GM19468 (cell line): ENCODE measurements at regions not wholly inside any gene's neighbourhood (a gene's known extent, or its start where the extent isn't known, plus 50 kb on each side); places are given as distances from the start of the nearest gene placed in this dataset.
"Not testable (repeated sequence)": the region's sequence is repeated elsewhere in the genome, so short reads cannot be mapped to it uniquely, and the experiment has no call there.

Experiments used
- ATAC-seq: cut with Tn5 transposase; IDR thresholded peaks from one replicate; pipeline ENCODE4 v1.9.1; 2021; ENCODE audit warnings: mild to moderate bottlenecking, moderate library complexity, moderate number of reproducible peaks; ENCODE audit not compliant: unreplicated experiment; ENCODE audit errors: extremely low read depth

GRCh38 chr5:92963800-92964199 is 617.2 kb downstream of the NR2F1-AS1 start:
- no peak for ATAC-seq

DNA sequence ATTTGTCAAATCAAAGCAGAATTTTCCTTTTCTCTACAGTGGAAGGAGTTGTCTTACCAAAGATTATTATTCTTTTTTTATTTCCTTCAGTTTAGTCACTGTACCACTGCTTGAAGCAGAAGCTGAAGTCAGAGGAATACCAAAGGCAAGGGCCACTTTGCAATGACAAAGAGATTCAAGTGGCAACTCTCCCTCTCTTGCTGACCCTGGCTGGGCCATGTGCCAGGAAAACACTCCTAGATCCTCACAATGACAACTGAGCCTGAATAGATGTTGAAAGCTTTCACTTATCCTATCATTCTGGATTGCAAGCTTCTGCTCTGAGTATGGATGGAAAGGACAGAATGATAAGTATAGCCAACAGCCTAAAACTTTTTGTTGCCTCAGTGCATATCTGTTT is 618.3 kb downstream of the NR2F1-AS1 start:
- no peak for ATAC-seq

DNA sequence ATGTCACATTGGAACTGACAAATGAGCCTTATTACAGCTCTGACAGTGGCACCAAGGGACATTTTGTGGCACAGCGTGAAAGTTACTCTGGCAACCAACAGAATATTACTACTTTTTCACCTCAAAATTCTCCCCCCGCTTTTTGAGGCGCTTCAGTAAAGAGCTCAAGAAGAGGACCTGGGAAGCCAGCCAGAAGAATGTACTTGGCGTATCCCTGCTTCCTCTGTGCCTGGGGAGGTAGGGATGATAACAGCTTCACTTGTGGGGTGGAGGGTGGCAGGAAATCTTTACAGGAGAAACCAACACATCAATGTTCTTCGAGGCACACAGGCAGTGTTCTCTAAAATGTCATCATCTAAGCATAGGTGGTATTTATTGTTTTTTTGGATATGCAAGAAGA is 624.1 kb downstream of the NR2F1-AS1 start:
- no peak for ATAC-seq

DNA sequence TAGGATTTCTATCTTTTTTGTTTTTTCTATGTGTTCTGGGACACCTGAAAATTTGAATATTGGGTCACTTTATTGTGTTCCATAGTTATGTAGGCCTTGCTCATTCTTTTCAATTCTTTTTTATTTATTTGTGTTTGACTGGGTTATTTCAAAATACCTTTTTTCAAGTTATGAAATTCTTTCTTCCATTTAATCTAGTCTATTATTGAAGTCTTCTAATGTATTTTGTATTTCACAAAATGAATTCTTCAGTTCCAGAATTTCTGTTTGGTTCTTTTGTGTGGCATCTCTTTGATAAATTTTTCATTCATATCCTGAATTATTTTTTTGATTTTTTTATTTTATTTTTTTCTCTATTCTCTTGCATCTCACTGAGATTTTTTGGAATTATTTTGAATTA is 628.8 kb downstream of the NR2F1-AS1 start:
- no peak for ATAC-seq

DNA sequence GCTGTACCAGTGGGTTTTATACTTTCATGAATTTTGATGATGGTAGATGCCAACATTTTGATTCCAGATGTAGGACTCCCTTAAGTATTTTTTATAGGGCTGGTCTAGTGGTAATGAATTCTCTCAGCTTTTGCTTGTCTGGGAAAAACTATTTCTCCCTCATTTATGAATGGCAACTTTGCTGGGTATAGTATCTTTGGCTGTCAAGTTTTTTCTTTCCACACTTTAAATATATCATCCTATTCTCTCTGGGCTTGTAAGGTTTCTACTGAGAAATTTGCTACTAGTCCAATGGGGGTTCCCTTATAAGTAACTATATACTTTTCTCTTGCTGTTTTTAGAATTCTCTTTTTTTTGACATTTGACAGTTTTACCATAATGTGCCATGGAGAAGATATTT is 629.3 kb downstream of the NR2F1-AS1 start:
- no peak for ATAC-seq

GRCh38 chr5:92946546-92946945 is 634.5 kb downstream of the NR2F1-AS1 start:
- ATAC-seq: no peak

DNA sequence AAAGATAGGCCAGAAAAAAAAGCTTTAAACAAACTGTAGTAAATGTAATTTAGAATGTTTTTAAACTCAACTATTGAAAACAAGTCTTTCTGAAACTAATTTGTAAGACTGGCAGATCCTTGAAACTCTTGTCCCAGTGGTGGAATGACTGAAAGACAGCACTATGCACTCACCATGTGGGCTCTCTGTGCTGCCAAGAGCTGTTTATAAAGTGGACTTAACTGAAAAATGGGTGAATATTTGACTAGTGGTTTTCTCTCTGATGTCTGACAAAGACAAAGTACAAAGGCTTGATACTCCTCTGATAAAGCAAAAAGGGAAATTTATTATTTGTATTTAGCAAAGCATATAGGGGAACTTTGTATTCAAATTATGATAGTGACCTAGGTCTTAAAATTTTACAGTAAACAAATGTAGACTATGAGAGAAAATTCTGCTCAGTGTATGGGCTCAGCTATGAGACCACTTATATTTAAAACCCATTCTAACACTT is 635.4 kb downstream of the NR2F1-AS1 start:
- no peak for ATAC-seq

DNA sequence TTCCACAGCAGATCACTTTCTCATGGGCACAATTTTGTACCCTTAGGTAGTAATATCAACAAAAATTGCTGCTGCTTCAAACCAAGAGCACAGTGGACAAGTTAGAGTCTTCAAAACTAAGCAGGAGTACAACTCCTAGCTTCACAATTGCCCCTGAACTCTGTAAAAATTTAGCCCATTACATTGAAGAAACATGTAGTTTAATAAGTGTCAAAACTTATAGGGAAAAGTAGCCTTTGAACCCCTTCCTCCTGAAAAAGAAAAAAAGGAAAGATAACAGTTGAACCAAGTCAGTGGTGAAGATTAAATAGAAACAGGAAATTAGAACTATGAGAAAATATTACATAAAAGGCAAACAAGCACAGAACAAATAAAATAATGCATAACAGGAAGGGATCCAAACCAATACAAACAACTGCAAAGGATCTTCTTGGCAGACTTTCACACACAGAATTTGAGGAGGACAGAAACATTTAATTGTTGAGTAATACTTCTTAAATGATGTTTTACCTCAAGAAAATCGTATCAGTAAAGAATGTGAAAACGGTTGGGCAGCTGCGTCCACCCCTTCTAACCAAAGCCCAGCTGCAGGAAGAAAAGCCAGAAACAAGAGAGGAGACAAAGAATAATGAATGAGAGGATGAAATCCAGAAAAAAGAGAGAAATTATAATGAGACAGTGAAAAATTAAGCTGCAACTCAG is 636.0 kb downstream of the NR2F1-AS1 start:
- ATAC-seq: no peak

- ATAC-seq: no peak
These were observed 636.7 kb downstream of the NR2F1-AS1 start for GRCh38 chr5:92944337-92944736.

DNA sequence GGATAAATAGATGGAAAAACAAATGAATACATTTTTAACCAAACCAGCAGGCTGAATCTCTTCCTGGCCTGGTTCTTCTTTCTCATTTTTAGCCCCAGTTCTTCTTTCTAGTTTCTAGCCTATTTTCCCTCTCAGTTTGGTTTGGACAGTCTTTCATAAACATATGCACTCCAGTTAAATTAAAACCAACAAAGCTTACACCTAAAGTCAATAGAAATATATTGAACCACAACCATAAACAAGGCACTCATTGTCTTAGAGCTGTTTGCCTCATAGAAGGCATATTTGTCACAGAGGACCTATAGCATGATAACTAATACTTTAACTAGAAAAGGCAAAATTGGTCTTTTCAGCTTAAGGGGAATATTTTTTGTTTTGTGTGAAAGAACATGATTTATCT is 638.3 kb downstream of the NR2F1-AS1 start:
- ATAC-seq: no peak

DNA sequence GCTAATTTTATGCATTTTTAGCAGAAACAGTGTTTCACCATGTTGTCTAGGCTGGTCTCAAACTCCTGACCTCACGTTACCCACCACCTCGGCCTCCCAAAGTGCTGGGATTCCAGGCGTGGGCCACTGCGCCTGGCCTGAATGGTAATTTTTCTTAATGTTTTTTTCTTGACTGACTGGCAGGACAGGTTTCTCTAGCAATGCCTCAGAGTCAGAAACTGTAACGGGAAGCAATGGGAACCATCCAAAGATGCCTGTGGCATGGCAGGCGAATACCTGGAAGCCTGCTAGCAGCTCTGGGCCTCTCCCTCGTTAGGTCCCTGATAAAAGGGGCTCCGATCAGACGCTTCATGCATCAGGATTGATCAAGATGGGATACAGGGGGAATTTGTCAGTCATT is 639.2 kb downstream of the NR2F1-AS1 start:
- ATAC-seq: no peak

DNA sequence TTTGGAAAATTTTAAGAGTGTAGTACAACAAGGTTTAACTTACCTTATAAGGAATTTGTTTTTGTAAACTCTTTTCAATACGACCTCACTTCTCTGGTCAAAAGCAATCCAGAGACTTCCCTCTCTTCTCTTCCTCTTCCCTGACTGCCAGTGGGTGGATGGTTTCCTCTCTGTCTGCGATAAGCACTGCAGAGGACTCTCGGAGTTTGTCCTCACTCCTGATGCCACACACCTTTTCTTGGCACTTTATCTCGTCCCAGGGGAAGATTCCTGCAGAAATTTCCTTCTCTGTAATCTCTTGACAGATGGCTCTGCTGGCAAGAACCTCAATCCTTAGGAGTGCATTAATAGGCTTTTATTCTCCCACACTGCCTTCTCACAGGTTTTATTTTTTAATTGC is 641.6 kb downstream of the NR2F1-AS1 start:
- ATAC-seq: no peak

GRCh38 chr5:92937396-92937795 is 643.6 kb downstream of the NR2F1-AS1 start:
- ATAC-seq: not testable (repeated sequence)

DNA sequence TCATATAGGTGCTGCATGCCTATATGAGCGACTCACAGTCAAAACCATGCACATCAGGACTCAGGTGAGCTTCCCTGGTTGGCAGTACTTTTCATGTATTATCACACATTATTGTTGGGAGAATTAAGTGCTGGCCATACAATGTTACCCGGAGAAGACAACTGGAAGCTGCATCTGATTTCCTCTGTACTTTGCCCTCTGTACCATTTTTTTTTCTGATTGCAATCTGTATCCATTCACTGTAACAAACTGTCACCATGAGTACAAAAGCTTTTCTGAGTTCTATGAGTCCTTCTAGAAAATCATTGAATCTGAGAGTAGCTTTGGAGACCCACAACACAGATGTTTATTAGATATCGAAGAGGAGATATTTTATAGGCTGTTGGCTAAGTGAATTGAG is 651.0 kb downstream of the NR2F1-AS1 start:
- ATAC-seq: no peak

GRCh38 chr5:92927291-92927778 is 653.7 kb downstream of the NR2F1-AS1 start:
- no peak for ATAC-seq

GRCh38 chr5:92923885-92924284 is 657.1 kb downstream of the NR2F1-AS1 start:
- no peak for ATAC-seq

DNA sequence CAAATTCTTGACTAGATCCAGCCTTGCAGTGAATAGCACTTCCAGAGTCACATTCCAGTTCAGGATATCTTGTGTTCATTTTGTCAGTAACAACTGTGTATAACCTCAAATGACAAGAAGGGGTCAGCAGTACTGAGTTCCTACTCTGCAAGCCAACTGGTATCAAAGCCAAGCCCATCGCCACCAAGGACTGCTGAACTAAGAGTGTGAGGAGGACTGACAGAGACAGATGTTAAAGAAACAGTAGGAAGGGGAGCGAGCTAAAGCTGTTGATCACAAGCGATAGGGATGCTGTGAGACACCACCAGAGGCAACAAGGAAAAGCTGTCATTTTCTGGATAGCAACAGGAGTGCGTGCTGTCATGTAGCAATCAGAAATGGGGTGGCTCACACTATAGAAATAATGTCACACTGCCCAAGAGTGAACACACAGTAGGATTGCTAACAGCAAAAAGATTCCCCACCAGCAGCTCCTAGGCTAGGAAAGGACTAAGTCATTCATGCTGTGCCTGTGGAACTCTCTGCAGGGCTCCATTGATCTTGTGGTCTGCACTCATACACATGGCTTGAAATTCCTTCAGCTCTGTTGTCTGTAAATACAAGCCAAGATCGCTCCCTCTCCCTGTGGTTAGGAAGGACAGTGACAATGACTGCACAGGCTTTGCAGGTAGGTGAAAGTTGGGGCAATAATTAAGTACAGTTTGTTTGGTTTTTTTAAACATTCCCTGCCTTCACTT is 658.6 kb downstream of the NR2F1-AS1 start:
- no peak for ATAC-seq

- no peak for ATAC-seq
These were observed 664.0 kb downstream of the NR2F1-AS1 start for GRCh38 chr5:92917044-92917443.

DNA sequence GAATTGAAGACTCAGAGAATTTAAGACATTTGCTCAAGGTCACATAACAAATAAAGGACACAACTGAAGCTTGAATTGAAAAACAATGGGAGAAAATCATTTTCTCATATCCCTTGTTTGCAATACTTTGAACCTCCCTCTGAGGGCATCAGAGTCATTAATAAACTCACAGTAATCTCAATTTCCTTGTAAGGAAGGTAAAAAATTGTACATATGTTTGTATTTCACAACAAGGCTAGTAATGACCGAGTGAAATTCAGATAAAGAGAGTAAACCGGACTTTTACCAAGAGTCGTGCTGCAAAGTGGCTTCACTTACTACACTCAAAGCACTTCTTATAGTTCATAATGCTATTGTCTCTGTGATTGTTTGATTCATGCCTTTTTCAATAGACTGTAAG is 665.0 kb downstream of the NR2F1-AS1 start:
- ATAC-seq: no peak

DNA sequence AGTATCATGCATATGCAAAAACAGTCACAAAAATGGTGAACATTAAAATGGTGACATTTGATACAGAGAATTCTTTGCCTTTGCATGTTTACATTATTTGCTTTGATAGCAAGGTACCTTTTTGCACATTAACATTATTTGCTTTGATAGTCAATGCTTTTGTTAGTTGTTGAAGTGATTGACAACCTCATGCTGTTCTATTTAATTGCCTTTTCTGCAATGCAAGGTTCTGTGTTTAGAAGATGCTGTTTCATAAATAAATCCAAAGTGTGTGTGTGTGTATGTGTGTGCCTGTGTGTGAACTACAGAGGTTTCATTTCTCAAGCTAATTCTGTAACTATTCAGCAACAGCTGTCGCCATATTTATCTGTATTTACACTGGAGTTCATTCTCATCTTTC is 668.7 kb downstream of the NR2F1-AS1 start:
- no peak for ATAC-seq

DNA sequence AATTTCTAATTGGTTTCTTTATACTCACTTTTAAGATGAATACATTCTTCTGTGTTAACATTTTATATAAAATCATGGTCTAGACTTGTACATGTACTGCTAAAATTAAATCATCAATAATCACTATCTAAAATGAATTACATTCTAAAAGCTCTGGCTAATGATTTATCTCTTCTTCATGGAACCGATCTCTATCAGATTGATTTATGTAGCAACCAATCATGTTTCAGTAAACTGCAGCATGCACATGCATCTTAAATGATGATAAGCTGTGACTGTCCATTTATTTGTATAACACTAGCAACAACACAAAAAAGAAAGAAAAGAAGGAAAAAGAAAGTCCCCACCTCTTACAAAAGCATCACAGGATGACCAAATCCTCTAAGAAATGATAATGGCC is 669.2 kb downstream of the NR2F1-AS1 start:
- no peak for ATAC-seq

GRCh38 chr5:92911293-92911692 is 669.7 kb downstream of the NR2F1-AS1 start:
- ATAC-seq: no peak
